Endothelial cell of umbilical vein (primary cell): ENCODE measurements at regions not wholly inside any gene's neighbourhood (a gene's known extent, or its start where the extent isn't known, plus 50 kb on each side); places are given as distances from the start of the nearest gene placed in this dataset.

Source experiments
- BruUV-seq: library from RNA; stranded (reverse); fragments of 400-500 nt; replicated peaks from 2 replicates; lab custom pipeline; 2021; lab: Mats Ljungman, UMichigan
- CTCF ChIA-PET: fragments of 300-600, 350-600 bp; sonication (Branson Sonifier 250); formaldehyde crosslinking; loops from one replicate; lab custom pipeline; 2021; ENCODE audit warnings: antibody characterized with exemption, inconsistent platforms; lab: Charles Lee
- POLR2A ChIA-PET: fragments of 300-600, 350-600 bp; sonication (Branson Sonifier 250); formaldehyde crosslinking; loops from one replicate; lab custom pipeline; 2021; ENCODE audit warnings: antibody characterized with exemption, inconsistent platforms; lab: Charles Lee
- DNase-seq: peaks from one replicate; pipeline ENCODE4 v3.0.0-alpha.2; 2011; ENCODE audit warnings: low read depth, low spot score
- FAIRE-seq: peaks from 2 replicates; lab custom pipeline; 2011; peaks lifted over from hg19 to GRCh38; lab: Jason Lieb, UNC
- H2AFZ ChIP-seq: 2 replicates; pipeline ENCODE4 v1.6.0; 2012; ENCODE audit warnings: low read depth, low read length, control low read depth, inconsistent platforms
- H3K27ac ChIP-seq: 2 replicates; pipeline ENCODE4 v1.5.1; 2011; ENCODE audit warnings: low read depth, mild to moderate bottlenecking, control low read depth, low read length, moderate library complexity; ENCODE audit not compliant: insufficient read depth
- H3K27me3 ChIP-seq, 2 experiments: 2 replicates each; pipeline versions ENCODE4 v1.6.0 to v1.6.1; 2011; ENCODE audit warnings: low read length in 2 of 2, mixed read lengths in 1 of 2; ENCODE audit not compliant: control insufficient read depth in 2 of 2, insufficient read depth in 2 of 2
- H3K36me3 ChIP-seq, 2 experiments: 2 replicates in 1 of 2; 3 replicates in 1 of 2; pipeline ENCODE4 v1.5.1; 2011; ENCODE audit warnings: low read length in 2 of 2, mild to moderate bottlenecking in 1 of 2, moderate library complexity in 1 of 2; ENCODE audit not compliant: control insufficient read depth in 2 of 2, insufficient read depth in 2 of 2; ENCODE audit errors: extremely low read depth in 1 of 2
- H3K4me1 ChIP-seq: 3 replicates; pipeline ENCODE4 v1.5.1; 2011; ENCODE audit warnings: mild to moderate bottlenecking, low read length; ENCODE audit not compliant: control insufficient read depth, insufficient read depth; ENCODE audit errors: extremely low read depth
- H3K4me2 ChIP-seq: 2 replicates; pipeline ENCODE4 v1.6.1; 2011; ENCODE audit warnings: low read length, control low read depth, mixed read lengths; ENCODE audit not compliant: insufficient read depth
- H3K4me3 ChIP-seq, 3 experiments: fragments of 200-600 bp in 1 of 3; sonication (generic), shearing (Covaris generic) in 1 of 3; replicated peaks in 1 of 3; 2 replicates each; pipeline ENCODE4 v1.5.1; 2011 to 2016; ENCODE audit warnings: control low read depth in 3 of 3, low read length in 3 of 3, mild to moderate bottlenecking in 2 of 3, inconsistent platforms in 1 of 3, low read depth in 1 of 3, moderate library complexity in 1 of 3; ENCODE audit not compliant: insufficient read depth in 1 of 3
- H3K79me2 ChIP-seq: 2 replicates; pipeline ENCODE4 v1.6.0; 2012; ENCODE audit warnings: low read length, inconsistent platforms; ENCODE audit not compliant: control insufficient read depth, insufficient read depth
- H3K9ac ChIP-seq: replicated peaks from 2 replicates; pipeline ENCODE3; 2011; ENCODE audit warnings: low read length, control low read depth; ENCODE audit not compliant: insufficient read depth; ENCODE audit errors: extremely low read depth
- H3K9me1 ChIP-seq: replicated peaks from 3 replicates; pipeline ENCODE4 v1.6.0; 2011; ENCODE audit warnings: mild to moderate bottlenecking, low read length; ENCODE audit not compliant: control insufficient read depth, insufficient read depth; ENCODE audit errors: extremely low read depth
- H3K9me3 ChIP-seq: replicated peaks from 2 replicates; pipeline ENCODE4 v1.5.1; 2012; ENCODE audit warnings: low read length, inconsistent platforms; ENCODE audit not compliant: control insufficient read depth, insufficient read depth
- H4K20me1 ChIP-seq: replicated peaks from 2 replicates; pipeline ENCODE3; 2011; ENCODE audit warnings: mild to moderate bottlenecking, low read length; ENCODE audit not compliant: control insufficient read depth, insufficient read depth; ENCODE audit errors: extremely low read depth
- CTCF ChIP-seq, 2 donors: IDR thresholded peaks; 1 replicate in 1 of 2; 2 replicates in 1 of 2; pipeline ENCODE4 v1.5.1; 2011; ENCODE audit warnings: low read length in 2 of 2, mild to moderate bottlenecking in 2 of 2, moderate library complexity in 2 of 2, control low read depth in 1 of 2, inconsistent platforms in 1 of 2, low read depth in 1 of 2; ENCODE audit not compliant: insufficient read depth in 1 of 2; ENCODE audit errors: extremely low read depth in 1 of 2
- GATA2 ChIP-seq: IDR thresholded peaks from 2 replicates; pipeline ENCODE4 v1.7.0; 2011; ENCODE audit warnings: low read depth, mild to moderate bottlenecking, moderate library complexity, mixed read lengths, low read length; ENCODE audit not compliant: insufficient read length, insufficient read depth
- POLR2A ChIP-seq: IDR thresholded peaks from 2 replicates; pipeline ENCODE4 v1.6.1; 2012; ENCODE audit warnings: low read depth, mild to moderate bottlenecking, control low read depth, low read length
- dilution Hi-C: fragments of 300-500 bp; cut with MboI; formaldehyde crosslinking; loops from one replicate; pipeline ENCODE4 v1.15.0; 2019; ENCODE audit warnings: low sequenced_read_pairs; ENCODE audit not compliant: extremely low pct_ligation_motif_present
- intact Hi-C: fragments of 100-400 bp; cut with micrococcal nuclease; formaldehyde crosslinking; loops from one replicate; pipeline ENCODE4 v1.10.0; 2022

DNA sequence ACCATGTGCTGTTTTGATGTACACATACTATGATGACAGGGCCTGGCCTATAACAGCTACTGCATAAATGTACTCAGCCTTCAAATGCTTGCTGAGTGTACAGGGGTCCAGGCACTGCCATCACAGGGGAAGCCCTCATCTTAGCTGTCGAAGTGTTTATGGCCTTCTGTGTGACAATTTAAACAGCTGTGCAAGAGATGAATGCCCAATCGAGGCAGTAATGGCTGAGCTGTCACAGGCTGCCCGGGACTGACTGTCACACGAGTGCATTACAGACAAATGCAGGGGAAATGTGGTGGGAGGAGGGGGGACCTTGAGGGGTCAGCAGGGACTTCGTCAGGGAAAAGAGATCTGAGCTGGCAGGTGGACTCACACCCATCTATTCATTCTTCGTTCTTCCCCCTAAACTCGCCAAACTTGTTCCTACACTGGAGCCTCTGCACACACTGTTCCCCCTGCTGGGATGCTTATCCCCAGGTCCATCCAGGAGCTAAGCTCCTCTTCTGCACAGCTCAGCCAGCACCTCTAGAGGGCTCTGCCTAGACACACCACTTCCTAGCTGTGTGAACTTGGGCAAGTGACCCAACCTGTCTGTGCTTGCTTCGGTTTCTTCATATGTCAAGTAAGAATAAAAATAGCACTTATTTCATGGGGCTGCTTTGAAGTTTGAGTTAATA is 156.2 kb upstream of the IQSEC1 start:
- CTCF ChIA-PET, result interaction anchor here (0.8 to 1.6 kb wide), 3 partner anchors 13 to 223 kb away, joined by 3 to 4 read pairs (median 3); no protein-coding TSS in a partner anchor
- H3K9me1 ChIP-seq, result no peaks in the 10 kb centered on the region

More for the DNA sequence above, 156.2 kb upstream of the IQSEC1 start:
- Histone ChIP-seq H3K36me3 (no peaks in the 10 kb centered on the region), H4K20me1 (no peaks in the 10 kb centered on the region), H2AFZ (no peak overlapping the region), H3K4me1 (no peaks in the 10 kb centered on the region), H3K4me3 (no peak overlapping the region), H3K9me3 (no peaks in the 10 kb centered on the region), H3K9ac (no peak overlapping the region), H3K27me3 (no peaks in the 10 kb centered on the region), H3K4me2 (no peak overlapping the region), H3K79me2 (no peaks in the 10 kb centered on the region), H3K27ac (no peak overlapping the region)
- DNase-seq (no peak), FAIRE-seq (no peak)
- POLR2A ChIA-PET, result no interaction called here
- intact Hi-C loops (no loop called here), dilution Hi-C loops (no loop called here)
- BruUV-seq, result no TSS peak
- no peak for TF ChIP-seq POLR2A
- no peak for TF ChIP-seq GATA2
- no peak for TF ChIP-seq CTCF (IDR thresholded peaks at IDR 0.05; ENCODE audit: extremely low read depth in 1 of 2, insufficient read depth in 1 of 2, low read depth in 1 of 2, low read length in 2 of 2)
